GM23338 (cell line): ENCODE measurements at regions not wholly inside any gene's neighbourhood (a gene's known extent, or its start where the extent isn't known, plus 50 kb on each side); places are given as distances from the start of the nearest gene placed in this dataset.

ENCODE experiments used
- ATAC-seq: fragments of 200-7000 bp; cut with Tn5 transposase; 3 replicates; pipeline ENCODE4 v1.9.1; 2020
- DNase-seq: peaks from one replicate; pipeline ENCODE4 v3.0.0-alpha.2; 2015; ENCODE audit warnings: low spot score
- H2AFZ ChIP-seq: fragments of 200-600 bp; sonication (generic); 2 replicates; pipeline ENCODE4 v1.8.0; 2016; ENCODE audit warnings: antibody characterized with exemption, mild to moderate bottlenecking, moderate library complexity
- H3F3A ChIP-seq: fragments of 200-600 bp; sonication (generic); replicated peaks from 2 replicates; pipeline ENCODE4 v1.8.0; 2017; ENCODE audit warnings: antibody characterized with exemption, mixed run types, low read depth
- H3K27ac ChIP-seq: fragments of 200-600 bp; sonication (generic); 2 replicates; pipeline ENCODE4 v1.6.1; 2016; ENCODE audit warnings: low read depth
- H3K27me3 ChIP-seq: fragments of 200-600 bp; sonication (generic); 2 replicates; pipeline ENCODE4 v1.8.0; 2016; ENCODE audit warnings: mild to moderate bottlenecking, mixed run types, moderate library complexity; ENCODE audit not compliant: insufficient read depth
- H3K36me3 ChIP-seq: fragments of 200-600 bp; sonication (generic); 2 replicates; pipeline ENCODE4 v1.8.0; 2016; ENCODE audit warnings: mild to moderate bottlenecking; ENCODE audit not compliant: insufficient read depth
- H3K4me1 ChIP-seq: fragments of 200-600 bp; sonication (generic); 2 replicates; pipeline ENCODE4 v1.8.0; 2016; ENCODE audit warnings: mild to moderate bottlenecking, moderate library complexity; ENCODE audit not compliant: insufficient read depth
- H3K4me2 ChIP-seq: fragments of 200-600 bp; sonication (generic); 2 replicates; pipeline ENCODE4 v1.7.1; 2017; ENCODE audit warnings: mixed run types
- H3K4me3 ChIP-seq: fragments of 200-600 bp; sonication (generic); 2 replicates; pipeline ENCODE4 v1.6.1; 2016; ENCODE audit warnings: mixed run types
- H3K79me2 ChIP-seq: fragments of 200-600 bp; sonication (generic); replicated peaks from 2 replicates; pipeline ENCODE4 v1.8.0; 2017; ENCODE audit warnings: mild to moderate bottlenecking; ENCODE audit not compliant: insufficient read depth
- H3K9me2 ChIP-seq: fragments of 200-600 bp; sonication (generic); 2 replicates; pipeline ENCODE4 v1.8.0; 2017; ENCODE audit not compliant: insufficient read depth
- H4K20me1 ChIP-seq: fragments of 200-600 bp; sonication (generic); replicated peaks from 2 replicates; pipeline ENCODE4 v1.8.0; 2017; ENCODE audit warnings: mild to moderate bottlenecking; ENCODE audit not compliant: insufficient read depth
- H3K27ac Mint-ChIP-seq: 2 replicates; pipeline ENCODE4 v1.8.0; 2020; ENCODE audit warnings: inconsistent platforms, mild to moderate bottlenecking, moderate library complexity, mixed read lengths
- H3K27me3 Mint-ChIP-seq: 3 replicates; pipeline ENCODE4 v1.8.0; 2022; ENCODE audit warnings: low read depth, mild to moderate bottlenecking, moderate library complexity, mixed read lengths, inconsistent platforms; ENCODE audit not compliant: insufficient read depth, poor library complexity
- H3K36me3 Mint-ChIP-seq: 3 replicates; pipeline ENCODE4 v1.8.0; 2021; ENCODE audit warnings: low read depth, mild to moderate bottlenecking, inconsistent platforms, moderate library complexity, mixed read lengths
- H3K4me1 Mint-ChIP-seq: 3 replicates; pipeline ENCODE4 v1.8.0; 2020; ENCODE audit warnings: mild to moderate bottlenecking, inconsistent platforms, mixed read lengths
- H3K4me3 Mint-ChIP-seq: 3 replicates; pipeline ENCODE4 v1.8.0; 2021; ENCODE audit warnings: moderate library complexity, mild to moderate bottlenecking, inconsistent platforms, mixed read lengths
- H3K9me3 Mint-ChIP-seq: 3 replicates; pipeline ENCODE4 v1.8.0; 2020; ENCODE audit warnings: moderate library complexity, mild to moderate bottlenecking, inconsistent platforms, mixed read lengths
- CREB1 ChIP-seq: fragments of 250-450 bp; sonication (Bioruptor Pico); IDR thresholded peaks from 2 replicates; pipeline ENCODE4 v1.5.0; 2020; ENCODE audit warnings: low read depth, mild to moderate bottlenecking, moderate library complexity
- CTCF ChIP-seq, 2 experiments: fragments of 200-600 bp in 1 of 2; sonication (generic) in 1 of 2; conservative IDR thresholded peaks; 2 replicates each; pipeline versions ENCODE4 v1.5.1 to v1.6.1; 2016 to 2017; ENCODE audit warnings: antibody characterized with exemption in 2 of 2, low read depth in 2 of 2, mild to moderate bottlenecking in 2 of 2, moderate library complexity in 1 of 2
- ETS1 ChIP-seq: IDR thresholded peaks from 2 replicates; pipeline ENCODE4 v1.6.1; 2016; ENCODE audit warnings: antibody characterized with exemption
- EZH2 ChIP-seq: fragments of 200-600 bp; sonication (generic); IDR thresholded peaks from one replicate; pipeline ENCODE4 v1.8.0; 2017; ENCODE audit warnings: antibody characterized with exemption, mild to moderate bottlenecking, low read depth; ENCODE audit not compliant: unreplicated experiment
- EZH2phosphoT487 ChIP-seq: fragments of 200-600 bp; sonication (generic); IDR thresholded peaks from one replicate; pipeline ENCODE4 v1.8.1; 2018; ENCODE audit warnings: antibody characterized with exemption; ENCODE audit not compliant: unreplicated experiment
- JUNB ChIP-seq: IDR thresholded peaks from one replicate; pipeline ENCODE4 v1.6.1; 2016; ENCODE audit warnings: antibody characterized with exemption; ENCODE audit not compliant: unreplicated experiment
- NANOG ChIP-seq: IDR thresholded peaks from 2 replicates; pipeline ENCODE4 v1.6.1; 2016; ENCODE audit warnings: antibody characterized with exemption, borderline replicate concordance
- POLR2AphosphoS5 ChIP-seq: IDR thresholded peaks from 2 replicates; pipeline ENCODE4 v1.6.1; 2016; ENCODE audit warnings: antibody characterized with exemption, low read depth
- REST ChIP-seq: IDR thresholded peaks from one replicate; pipeline ENCODE4 v1.6.1; 2018; ENCODE audit warnings: antibody characterized with exemption; ENCODE audit not compliant: unreplicated experiment
- STAT1 ChIP-seq: IDR thresholded peaks from one replicate; pipeline ENCODE4 v1.6.1; 2016; ENCODE audit warnings: antibody characterized with exemption; ENCODE audit not compliant: unreplicated experiment
- ZNF114 ChIP-seq: fragments of 250-450 bp; sonication (Bioruptor Pico); IDR thresholded peaks from 2 replicates; pipeline ENCODE4 v1.5.0; 2020; ENCODE audit warnings: mild to moderate bottlenecking, moderate library complexity
- ZNF331 ChIP-seq: fragments of 250-450 bp; sonication (Bioruptor Pico); IDR thresholded peaks from 2 replicates; pipeline ENCODE4 v1.5.0; 2020; ENCODE audit warnings: low read depth, mild to moderate bottlenecking, moderate library complexity
- ZNF462 ChIP-seq: fragments of 250-450 bp; sonication (Bioruptor Pico); IDR thresholded peaks from 2 replicates; pipeline ENCODE4 v1.5.0; 2020; ENCODE audit warnings: mild to moderate bottlenecking, moderate library complexity

- Histone ChIP-seq H4K20me1 (no peaks in the 10 kb centered on the region), H3K27me3 (no peaks in the 10 kb centered on the region), H3F3A (no peaks in the 10 kb centered on the region), H3K4me2 (no peak overlapping the region), H3K79me2 (no peaks in the 10 kb centered on the region), H3K4me3 (no peak overlapping the region), H3K9me2 (no peaks in the 10 kb centered on the region), H3K27ac (no peak overlapping the region), H3K36me3 (no peaks in the 10 kb centered on the region), H2AFZ (no peak overlapping the region), H3K4me1 (peaks cover 11% of the 10 kb centered on the region)
- Mint-ChIP-seq H3K36me3 (no peaks in the 10 kb centered on the region), H3K4me3 (no peak overlapping the region), H3K27ac (no peak overlapping the region), H3K9me3 (no peaks in the 10 kb centered on the region), H3K4me1 (peaks cover 11% of the 10 kb centered on the region), H3K27me3 (peaks cover 6% of the 10 kb centered on the region)
- ATAC-seq (no peak), DNase-seq (no peak)
- TF ChIP-seq EZH2 (no peak), STAT1 (no peak), EZH2phosphoT487 (no peak), REST (no peak), JUNB (no peak), ZNF114 (CRISPR knock-in tag) (no peak), ZNF462 (CRISPR knock-in tag) (no peak), ZNF331 (CRISPR knock-in tag) (no peak), POLR2AphosphoS5 (no peak), CTCF (conservative IDR thresholded peaks at IDR 0.05; ENCODE audit: low read depth in 2 of 2) (no peak), NANOG (no peak), CREB1 (CRISPR knock-in tag) (no peak), ETS1 (no peak)
Observed at GRCh38 chr16:49051576-49051975, 230.1 kb downstream of the CBLN1 start.
